Stimulated activated CD4-positive, alpha-beta T cell treated with anti-CD3 and anti-CD28 coated beads, Interleukin-12 subunit alpha, Interleukin-12 subunit beta, amount 100 ng/mL, for 48 hours (primary cell): ENCODE measurements at regions not wholly inside any gene's neighbourhood (a gene's known extent, or its start where the extent isn't known, plus 50 kb on each side); places are given as distances from the start of the nearest gene placed in this dataset.
"Not testable (repeated sequence)": the region's sequence is repeated elsewhere in the genome, so short reads cannot be mapped to it uniquely, and the experiment has no call there.

Experiments
- DNase-seq, 3 donors: peaks; one replicate each; pipeline ENCODE4 v3.0.0-alpha.2; 2020; ENCODE audit warnings: low read depth in 2 of 3, low spot score in 1 of 3

- no peak for DNase-seq
Measured at GRCh38 chr7:69078997-69079769, 519.1 kb upstream of the AUTS2 start.

- not testable (repeated sequence) for DNase-seq
Measured at GRCh38 chr7:69087281-69087680, 511.0 kb upstream of the AUTS2 start.

- DNase-seq, result no peak
Measured at GRCh38 chr7:69088185-69088584, 510.1 kb upstream of the AUTS2 start.

- no peak for DNase-seq
Measured at GRCh38 chr7:69090936-69091335, 507.3 kb upstream of the AUTS2 start.

- no peak for DNase-seq
Measured at GRCh38 chr7:69091521-69091920, 506.8 kb upstream of the AUTS2 start.

GRCh38 chr7:69095127-69095526 is 503.1 kb upstream of the AUTS2 start:
- DNase-seq, result no peak

- DNase-seq, result no peak
Measured at GRCh38 chr7:69095649-69096048, 502.6 kb upstream of the AUTS2 start.

GRCh38 chr7:69104023-69104422 is 494.3 kb upstream of the AUTS2 start:
- no peak for DNase-seq

GRCh38 chr7:69105092-69105491 is 493.2 kb upstream of the AUTS2 start:
- no peak for DNase-seq

GRCh38 chr7:69105981-69106380 is 492.3 kb upstream of the AUTS2 start:
- no peak for DNase-seq

- not testable (repeated sequence) for DNase-seq
Measured at GRCh38 chr7:69106449-69106848, 491.8 kb upstream of the AUTS2 start.

- DNase-seq, result not testable (repeated sequence)
Measured at GRCh38 chr7:69106946-69107345, 491.3 kb upstream of the AUTS2 start.

- DNase-seq, result no peak
Measured at GRCh38 chr7:69108097-69108496, 490.2 kb upstream of the AUTS2 start.

GRCh38 chr7:69109246-69109645 is 489.0 kb upstream of the AUTS2 start:
- no peak for DNase-seq

GRCh38 chr7:69109879-69110278 is 488.4 kb upstream of the AUTS2 start:
- no peak for DNase-seq

GRCh38 chr7:69110450-69111050 is 487.7 kb upstream of the AUTS2 start:
- DNase-seq, result no peak

GRCh38 chr7:69114374-69114773 is 483.9 kb upstream of the AUTS2 start:
- DNase-seq, result no peak

GRCh38 chr7:69115788-69116187 is 482.5 kb upstream of the AUTS2 start:
- DNase-seq, result no peak

- DNase-seq, result not testable (repeated sequence)
Measured at GRCh38 chr7:69116196-69116595, 482.1 kb upstream of the AUTS2 start.

GRCh38 chr7:69122953-69123352 is 475.3 kb upstream of the AUTS2 start:
- no peak for DNase-seq

GRCh38 chr7:69126896-69127479 is 471.3 kb upstream of the AUTS2 start:
- DNase-seq, result no peak

GRCh38 chr7:69129524-69129923 is 468.8 kb upstream of the AUTS2 start:
- no peak for DNase-seq
